CD4-positive, alpha-beta T cell treated with Interleukin-1 beta for 1 hour (primary cell): ENCODE measurements at regions not wholly inside any gene's neighbourhood (a gene's known extent, or its start where the extent isn't known, plus 50 kb on each side); places are given as distances from the start of the nearest gene placed in this dataset.
A peak's percentile ranks its signal among the peaks of the same experiment; 100 is the strongest.

Experiments used
- DNase-seq, 2 donors: peaks; one replicate each; pipeline ENCODE4 v3.0.0-alpha.2; 2020 to 2022

GRCh38 chr2:174667250-174667860 is 69.8 kb upstream of the WIPF1 start:
- DNase-seq: no peak

GRCh38 chr2:174666845-174667244 is 69.2 kb upstream of the WIPF1 start:
- DNase-seq: no peak

GRCh38 chr2:174666312-174666711 is 68.7 kb upstream of the WIPF1 start:
- DNase-seq: peak in 1 of 2 donors; percentile 34

DNA sequence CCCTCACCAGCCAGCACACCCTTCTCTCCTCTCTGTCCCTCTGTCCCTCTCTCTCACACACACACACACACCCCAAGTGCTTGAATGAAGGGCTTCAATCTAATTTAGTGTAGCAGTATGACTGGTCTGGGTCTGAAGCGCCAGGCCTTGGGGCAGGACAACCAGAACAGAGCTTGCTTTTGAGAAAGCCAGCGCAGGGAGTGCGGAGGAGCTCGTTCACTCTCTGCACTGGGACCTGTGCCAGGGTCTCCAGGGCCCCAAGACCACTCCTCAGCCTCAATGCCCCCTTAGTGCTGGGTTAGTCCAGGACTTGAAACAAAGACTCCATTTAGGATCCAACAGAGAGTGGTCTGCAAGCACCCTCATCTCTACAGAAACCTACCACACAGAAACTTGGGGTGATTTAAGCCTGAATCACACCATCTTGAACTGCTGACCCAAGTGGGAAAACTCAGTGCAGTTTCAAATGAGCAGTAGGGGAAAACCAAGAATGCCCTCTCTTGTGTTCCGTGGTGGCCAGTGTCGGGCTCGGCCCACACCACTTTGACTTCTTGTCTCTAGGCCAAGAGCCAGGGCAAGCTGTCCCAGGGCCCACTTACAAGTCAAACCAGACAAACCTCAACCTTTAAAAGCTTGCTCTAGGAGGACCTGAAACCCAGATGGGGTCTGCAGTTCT is 66.6 kb upstream of the WIPF1 start:
- DNase-seq: no peak

GRCh38 chr2:174663550-174663949 is 65.9 kb upstream of the WIPF1 start:
- no peak for DNase-seq

GRCh38 chr2:174662859-174663258 is 65.3 kb upstream of the WIPF1 start:
- no peak for DNase-seq

GRCh38 chr2:174662459-174662858 is 64.9 kb upstream of the WIPF1 start:
- DNase-seq: no peak

- DNase-seq: no peak
These were observed 63.5 kb upstream of the WIPF1 start for GRCh38 chr2:174660984-174661675.

DNA sequence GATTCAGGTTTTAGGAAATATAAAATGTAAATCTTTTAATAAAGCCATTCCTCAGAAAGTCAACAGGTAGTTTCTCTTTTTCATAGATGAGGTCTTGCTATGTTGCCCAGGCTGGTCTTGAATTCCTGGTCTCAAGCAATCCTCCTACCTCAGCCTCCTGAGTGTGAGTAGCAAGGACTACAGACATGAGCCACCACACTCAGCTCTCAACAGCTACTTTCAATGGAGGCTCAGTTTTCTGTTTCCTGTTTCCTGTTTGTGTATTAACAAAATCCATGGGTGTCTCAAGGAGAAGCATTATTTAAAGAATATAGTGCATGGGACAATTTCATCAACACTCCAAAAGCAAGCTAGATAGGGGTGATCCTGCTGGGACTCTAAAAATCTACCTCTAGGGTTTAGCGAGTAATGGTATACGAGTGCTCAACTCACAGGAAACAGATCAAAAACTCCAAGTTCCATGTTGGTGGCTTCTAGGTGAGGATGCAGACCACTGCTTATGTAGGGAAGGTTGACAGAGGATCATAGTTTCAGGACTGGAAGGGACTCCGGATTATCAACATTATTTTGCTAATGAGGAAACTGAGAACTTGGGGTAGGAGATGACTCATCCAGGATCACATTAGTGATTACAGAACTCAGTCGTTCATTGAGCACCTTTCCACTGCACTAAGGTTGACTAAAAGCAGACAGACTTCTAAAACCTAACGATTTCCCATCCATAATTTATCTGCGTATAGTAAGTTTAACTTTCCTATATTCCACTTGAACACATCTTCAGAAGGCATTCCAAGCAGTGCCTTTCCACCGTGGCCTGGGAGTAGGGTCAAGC is 61.7 kb upstream of the WIPF1 start:
- no peak for DNase-seq

- DNase-seq: no peak
These were observed 59.1 kb upstream of the WIPF1 start for GRCh38 chr2:174656676-174657176.

DNA sequence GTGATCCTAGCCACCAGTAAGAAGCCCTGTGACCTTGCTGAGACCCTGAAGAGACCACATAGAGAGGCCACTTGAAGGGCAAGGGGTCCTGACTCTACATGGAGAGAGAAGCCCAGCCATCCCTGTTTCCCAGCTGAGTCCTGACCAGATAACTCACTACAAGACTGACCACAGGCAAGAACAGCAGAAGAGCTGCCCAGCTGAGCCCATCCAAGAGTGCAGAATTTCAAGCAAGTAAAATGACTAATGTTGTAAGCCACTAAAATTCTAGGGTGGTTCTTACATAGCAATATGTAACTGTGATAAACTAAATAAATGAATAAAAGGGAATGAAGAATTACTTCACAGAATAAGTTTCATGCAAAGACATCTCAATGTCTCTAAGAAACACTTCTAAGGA is 58.4 kb upstream of the WIPF1 start:
- no peak for DNase-seq

- DNase-seq: no peak
These were observed 56.9 kb upstream of the WIPF1 start for GRCh38 chr2:174654419-174654941.

DNA sequence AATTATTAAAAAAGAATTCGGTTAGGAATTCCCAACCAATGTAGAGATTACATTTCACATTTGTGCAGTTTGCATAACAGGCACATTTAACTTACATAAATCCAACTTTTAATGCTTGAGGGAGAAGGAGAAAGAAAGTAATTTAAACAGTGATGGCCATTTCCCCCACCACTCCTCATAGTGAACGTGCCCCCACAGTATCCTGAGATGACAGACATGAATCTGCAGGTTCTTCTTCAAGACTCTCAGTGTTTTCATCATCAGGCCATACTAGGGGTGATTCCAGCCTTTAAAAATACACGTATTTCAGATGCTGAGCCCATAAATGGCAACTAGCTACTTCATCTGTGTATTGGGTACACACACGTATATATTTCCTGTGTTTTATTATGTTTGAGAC is 51.3 kb upstream of the WIPF1 start:
- DNase-seq: no peak
